ENCODE measurements at regions not wholly inside any gene's neighbourhood (a gene's known extent, or its start where the extent isn't known, plus 50 kb on each side); places are given as distances from the start of the nearest gene placed in this dataset.

- 33 to 47% methylated on average over 1 of the region's 1 CpG for WGBS, 2 donors
- ATAC-seq (ENCODE audit: low FRiP score in 2 of 2), result no peak
Measured at GRCh38 chrX:79573760-79574159, 206.6 kb upstream of the ITM2A start.

GRCh38 chrX:79572566-79572965 is 205.4 kb upstream of the ITM2A start:
- Histone ChIP-seq H3K36me3 (no peaks in the 10 kb centered on the region), H3K27me3 (no peaks in the 10 kb centered on the region), H3K9me3 (no peaks in the 10 kb centered on the region), H3K4me3 (no peak overlapping the region), H3K4me1 (no peaks in the 10 kb centered on the region), H3K27ac (no peak overlapping the region)
- DNase-seq (no peak), ATAC-seq (ENCODE audit: low FRiP score in 2 of 2) (no peak)
- TF ChIP-seq CTCF (IDR thresholded peaks at IDR 0.05) (no peak), POLR2AphosphoS5 (IDR thresholded peaks at IDR 0.05) (no peak), POLR2A (IDR thresholded peaks at IDR 0.05) (no peak), EP300 (IDR thresholded peaks at IDR 0.05) (no peak)
- WGBS, 2 donors, result 58 to 69% methylated on average over 3 to 6 of the region's 6 CpGs

More at GRCh38 chrX:79573760-79574159, 206.6 kb upstream of the ITM2A start:
- Histone ChIP-seq H3K9me3 (no peaks in the 10 kb centered on the region), H3K36me3 (no peaks in the 10 kb centered on the region), H3K27ac (no peak overlapping the region), H3K27me3 (no peaks in the 10 kb centered on the region), H3K4me1 (no peaks in the 10 kb centered on the region), H3K4me3 (no peak overlapping the region)
- no peak for DNase-seq
- TF ChIP-seq POLR2AphosphoS5 (IDR thresholded peaks at IDR 0.05) (no peak), CTCF (IDR thresholded peaks at IDR 0.05) (no peak), EP300 (IDR thresholded peaks at IDR 0.05) (no peak), POLR2A (IDR thresholded peaks at IDR 0.05) (no peak)

- TF ChIP-seq POLR2A (IDR thresholded peaks at IDR 0.05), result no peak
- no peak for TF ChIP-seq EP300 (IDR thresholded peaks at IDR 0.05)
- TF ChIP-seq POLR2AphosphoS5 (IDR thresholded peaks at IDR 0.05), result no peak
- no peak for TF ChIP-seq CTCF (IDR thresholded peaks at IDR 0.05)
- 71 to 74% methylated on average over 1 to 8 of the region's 8 CpGs for WGBS, 2 donors
- Histone ChIP-seq H3K4me3 (no peak overlapping the region), H3K4me1 (no peaks in the 10 kb centered on the region), H3K36me3 (no peaks in the 10 kb centered on the region), H3K27me3 (no peaks in the 10 kb centered on the region), H3K27ac (no peak overlapping the region), H3K9me3 (no peaks in the 10 kb centered on the region)
- DNase-seq (no peak), ATAC-seq (ENCODE audit: low FRiP score in 2 of 2) (no peak)
Measured at GRCh38 chrX:79570524-79571240, 203.5 kb upstream of the ITM2A start.

GRCh38 chrX:79568309-79568708 is 201.2 kb upstream of the ITM2A start:
- Histone ChIP-seq H3K27me3 (no peaks in the 10 kb centered on the region), H3K4me1 (no peaks in the 10 kb centered on the region), H3K27ac (no peak overlapping the region), H3K9me3 (no peaks in the 10 kb centered on the region), H3K36me3 (no peaks in the 10 kb centered on the region), H3K4me3 (no peak overlapping the region)
- TF ChIP-seq EP300 (IDR thresholded peaks at IDR 0.05), result no peak
- TF ChIP-seq POLR2AphosphoS5 (IDR thresholded peaks at IDR 0.05), result no peak
- TF ChIP-seq POLR2A (IDR thresholded peaks at IDR 0.05), result no peak
- no peak for TF ChIP-seq CTCF (IDR thresholded peaks at IDR 0.05)
- no peak for DNase-seq
- ATAC-seq (ENCODE audit: low FRiP score in 2 of 2), result no peak

GRCh38 chrX:79564362-79564761 is 197.2 kb upstream of the ITM2A start:
- no peak overlapping the region for H3K4me3 ChIP-seq
- H3K4me1 ChIP-seq, result no peaks in the 10 kb centered on the region
- ATAC-seq (ENCODE audit: low FRiP score in 2 of 2) (no peak), DNase-seq (no peak)
- H3K36me3 ChIP-seq, result no peaks in the 10 kb centered on the region
- H3K27me3 ChIP-seq, result no peaks in the 10 kb centered on the region
- 54 to 74% methylated on average over 2 of the region's 2 CpGs for WGBS, 2 donors
- no peak for TF ChIP-seq POLR2A (IDR thresholded peaks at IDR 0.05)
- TF ChIP-seq POLR2AphosphoS5 (IDR thresholded peaks at IDR 0.05), result no peak
- TF ChIP-seq CTCF (IDR thresholded peaks at IDR 0.05), result no peak
- no peak for TF ChIP-seq EP300 (IDR thresholded peaks at IDR 0.05)
- no peaks in the 10 kb centered on the region for H3K9me3 ChIP-seq
- H3K27ac ChIP-seq, result no peak overlapping the region
